Stimulated activated memory B cell treated with anti-CD40 and anti-IgM and Interleukin-4, amounts not matched to agents 10 μg/mL and 1 μg/mL and 100 μg/mL, for 72 hours (primary cell): ENCODE measurements at regions not wholly inside any gene's neighbourhood (a gene's known extent, or its start where the extent isn't known, plus 50 kb on each side); places are given as distances from the start of the nearest gene placed in this dataset.

Source experiments
- ATAC-seq: fragments of 150-1000 bp; cut with Tn5 transposase; 2 replicates; pipeline ENCODE4 v1.10.0; 2021
- H3K27ac Mint-ChIP-seq: one replicate; pipeline ENCODE4 v1.8.0; 2022; ENCODE audit warnings: mild to moderate bottlenecking, mixed read lengths
- H3K27me3 Mint-ChIP-seq: one replicate; pipeline ENCODE4 v1.8.0; 2022; ENCODE audit warnings: mixed read lengths
- H3K36me3 Mint-ChIP-seq: one replicate; pipeline ENCODE4 v1.8.0; 2022; ENCODE audit warnings: mixed read lengths
- H3K4me1 Mint-ChIP-seq: one replicate; pipeline ENCODE4 v1.8.0; 2022; ENCODE audit warnings: mixed read lengths
- H3K4me3 Mint-ChIP-seq: one replicate; pipeline ENCODE4 v1.8.0; 2022; ENCODE audit warnings: mild to moderate bottlenecking, moderate library complexity, mixed read lengths
- H3K9me3 Mint-ChIP-seq: one replicate; pipeline ENCODE4 v1.8.0; 2022; ENCODE audit warnings: mixed read lengths

GRCh38 chr13:89255844-89256406 lies 1584.8 kb downstream of the SLITRK5 start:
- Mint-ChIP-seq H3K27me3 (no peaks in the 10 kb centered on the region), H3K9me3 (peaks cover 6% of the 10 kb centered on the region), H3K27ac (no peak overlapping the region), H3K4me3 (no peak overlapping the region), H3K4me1 (no peaks in the 10 kb centered on the region), H3K36me3 (no peaks in the 10 kb centered on the region)
- no peak for ATAC-seq

- ATAC-seq: no peak
- no peaks in the 10 kb centered on the region for H3K36me3 Mint-ChIP-seq
- H3K27me3 Mint-ChIP-seq: no peaks in the 10 kb centered on the region
- no peak overlapping the region for H3K4me3 Mint-ChIP-seq
- peaks cover 9% of the 10 kb centered on the region for H3K9me3 Mint-ChIP-seq
- no peak overlapping the region for H3K27ac Mint-ChIP-seq
- no peaks in the 10 kb centered on the region for H3K4me1 Mint-ChIP-seq
Observed at GRCh38 chr13:89267734-89268133, 1596.6 kb downstream of the SLITRK5 start.

- Mint-ChIP-seq H3K9me3 (peaks cover 9% of the 10 kb centered on the region), H3K36me3 (no peaks in the 10 kb centered on the region), H3K4me1 (no peaks in the 10 kb centered on the region), H3K27me3 (no peaks in the 10 kb centered on the region), H3K4me3 (no peak overlapping the region), H3K27ac (no peak overlapping the region)
- no peak for ATAC-seq
Observed at GRCh38 chr13:89269737-89270136, 1598.6 kb downstream of the SLITRK5 start.

GRCh38 chr13:89270736-89271135 lies 1599.6 kb downstream of the SLITRK5 start:
- Mint-ChIP-seq H3K4me3 (no peak overlapping the region), H3K36me3 (no peaks in the 10 kb centered on the region), H3K27me3 (no peaks in the 10 kb centered on the region), H3K4me1 (no peaks in the 10 kb centered on the region), H3K9me3 (peaks cover 9% of the 10 kb centered on the region), H3K27ac (no peak overlapping the region)
- no peak for ATAC-seq

- H3K36me3 Mint-ChIP-seq: no peaks in the 10 kb centered on the region
- no peak for ATAC-seq
Observed at GRCh38 chr13:89279374-89279773, 1608.2 kb downstream of the SLITRK5 start.

GRCh38 chr13:89281331-89281730 lies 1610.2 kb downstream of the SLITRK5 start:
- no peaks in the 10 kb centered on the region for H3K27me3 Mint-ChIP-seq
- peaks cover 9% of the 10 kb centered on the region for H3K9me3 Mint-ChIP-seq
- H3K36me3 Mint-ChIP-seq: no peaks in the 10 kb centered on the region
- no peaks in the 10 kb centered on the region for H3K4me1 Mint-ChIP-seq
- no peak for ATAC-seq
- H3K4me3 Mint-ChIP-seq: no peak overlapping the region
- no peak overlapping the region for H3K27ac Mint-ChIP-seq

More at GRCh38 chr13:89279374-89279773, 1608.2 kb downstream of the SLITRK5 start:
- Mint-ChIP-seq H3K4me1 (no peaks in the 10 kb centered on the region), H3K9me3 (peaks cover 9% of the 10 kb centered on the region), H3K4me3 (no peak overlapping the region), H3K27me3 (no peaks in the 10 kb centered on the region), H3K27ac (no peak overlapping the region)

- Mint-ChIP-seq H3K9me3 (peaks cover 9% of the 10 kb centered on the region), H3K27ac (no peak overlapping the region), H3K4me1 (no peaks in the 10 kb centered on the region), H3K27me3 (no peaks in the 10 kb centered on the region), H3K36me3 (no peaks in the 10 kb centered on the region), H3K4me3 (no peak overlapping the region)
- no peak for ATAC-seq
Observed at GRCh38 chr13:89282241-89282640, 1611.1 kb downstream of the SLITRK5 start.

- Mint-ChIP-seq H3K4me3 (no peak overlapping the region), H3K9me3 (peaks cover 17% of the 10 kb centered on the region), H3K4me1 (no peaks in the 10 kb centered on the region), H3K36me3 (no peaks in the 10 kb centered on the region), H3K27me3 (no peaks in the 10 kb centered on the region), H3K27ac (no peak overlapping the region)
- ATAC-seq: no peak
Observed at GRCh38 chr13:89287381-89287780, 1616.2 kb downstream of the SLITRK5 start.

- H3K27me3 Mint-ChIP-seq: no peaks in the 10 kb centered on the region
- no peak overlapping the region for H3K4me3 Mint-ChIP-seq
- H3K9me3 Mint-ChIP-seq: peaks cover 10% of the 10 kb centered on the region
- H3K4me1 Mint-ChIP-seq: no peaks in the 10 kb centered on the region
- no peak for ATAC-seq
- H3K36me3 Mint-ChIP-seq: no peaks in the 10 kb centered on the region
- H3K27ac Mint-ChIP-seq: no peak overlapping the region
Observed at GRCh38 chr13:89294115-89294867, 1623.1 kb downstream of the SLITRK5 start.

GRCh38 chr13:89307278-89307677 lies 1636.1 kb downstream of the SLITRK5 start:
- H3K36me3 Mint-ChIP-seq: no peaks in the 10 kb centered on the region
- no peak overlapping the region for H3K27ac Mint-ChIP-seq
- H3K9me3 Mint-ChIP-seq: peaks cover 5% of the 10 kb centered on the region
- no peaks in the 10 kb centered on the region for H3K4me1 Mint-ChIP-seq
- no peaks in the 10 kb centered on the region for H3K27me3 Mint-ChIP-seq
- H3K4me3 Mint-ChIP-seq: no peak overlapping the region
- no peak for ATAC-seq

- H3K9me3 Mint-ChIP-seq: peaks cover 6% of the 10 kb centered on the region
- no peak overlapping the region for H3K4me3 Mint-ChIP-seq
- H3K27me3 Mint-ChIP-seq: no peaks in the 10 kb centered on the region
Observed at GRCh38 chr13:89310943-89311672, 1639.9 kb downstream of the SLITRK5 start.

GRCh38 chr13:89315287-89315686 lies 1644.1 kb downstream of the SLITRK5 start:
- H3K27ac Mint-ChIP-seq: no peak overlapping the region
- H3K27me3 Mint-ChIP-seq: no peaks in the 10 kb centered on the region
- no peaks in the 10 kb centered on the region for H3K4me1 Mint-ChIP-seq
- no peaks in the 10 kb centered on the region for H3K36me3 Mint-ChIP-seq
- no peak for ATAC-seq
- no peak overlapping the region for H3K4me3 Mint-ChIP-seq
- H3K9me3 Mint-ChIP-seq: peaks cover 3% of the 10 kb centered on the region

More at GRCh38 chr13:89310943-89311672, 1639.9 kb downstream of the SLITRK5 start:
- Mint-ChIP-seq H3K4me1 (no peaks in the 10 kb centered on the region), H3K36me3 (no peaks in the 10 kb centered on the region), H3K27ac (no peak overlapping the region)
- no peak for ATAC-seq

- H3K4me3 Mint-ChIP-seq: no peak overlapping the region
- no peak overlapping the region for H3K27ac Mint-ChIP-seq
- ATAC-seq: no peak
- H3K4me1 Mint-ChIP-seq: no peaks in the 10 kb centered on the region
- H3K9me3 Mint-ChIP-seq: no peaks in the 10 kb centered on the region
- H3K36me3 Mint-ChIP-seq: no peaks in the 10 kb centered on the region
- no peaks in the 10 kb centered on the region for H3K27me3 Mint-ChIP-seq
Observed at GRCh38 chr13:89322466-89322865, 1651.3 kb downstream of the SLITRK5 start.

- no peak overlapping the region for H3K27ac Mint-ChIP-seq
- H3K27me3 Mint-ChIP-seq: no peaks in the 10 kb centered on the region
- H3K4me3 Mint-ChIP-seq: no peak overlapping the region
- ATAC-seq: no peak
- no peaks in the 10 kb centered on the region for H3K4me1 Mint-ChIP-seq
- H3K9me3 Mint-ChIP-seq: no peaks in the 10 kb centered on the region
- H3K36me3 Mint-ChIP-seq: no peaks in the 10 kb centered on the region
Observed at GRCh38 chr13:89324582-89324981, 1653.4 kb downstream of the SLITRK5 start.

- Mint-ChIP-seq H3K27ac (no peak overlapping the region), H3K9me3 (peaks cover 2% of the 10 kb centered on the region), H3K4me3 (no peak overlapping the region), H3K4me1 (no peaks in the 10 kb centered on the region), H3K27me3 (no peaks in the 10 kb centered on the region), H3K36me3 (no peaks in the 10 kb centered on the region)
- ATAC-seq: no peak
Observed at GRCh38 chr13:89343165-89343564, 1672.0 kb downstream of the SLITRK5 start.

- no peaks in the 10 kb centered on the region for H3K4me1 Mint-ChIP-seq
- H3K9me3 Mint-ChIP-seq: peaks cover 7% of the 10 kb centered on the region
- ATAC-seq: no peak
- no peaks in the 10 kb centered on the region for H3K36me3 Mint-ChIP-seq
- H3K4me3 Mint-ChIP-seq: no peak overlapping the region
- H3K27ac Mint-ChIP-seq: no peak overlapping the region
- H3K27me3 Mint-ChIP-seq: no peaks in the 10 kb centered on the region
Observed at GRCh38 chr13:89352384-89352783, 1681.2 kb downstream of the SLITRK5 start.
